ENCODE measurements at regions not wholly inside any gene's neighbourhood (a gene's known extent, or its start where the extent isn't known, plus 50 kb on each side); places are given as distances from the start of the nearest gene placed in this dataset.

DNA sequence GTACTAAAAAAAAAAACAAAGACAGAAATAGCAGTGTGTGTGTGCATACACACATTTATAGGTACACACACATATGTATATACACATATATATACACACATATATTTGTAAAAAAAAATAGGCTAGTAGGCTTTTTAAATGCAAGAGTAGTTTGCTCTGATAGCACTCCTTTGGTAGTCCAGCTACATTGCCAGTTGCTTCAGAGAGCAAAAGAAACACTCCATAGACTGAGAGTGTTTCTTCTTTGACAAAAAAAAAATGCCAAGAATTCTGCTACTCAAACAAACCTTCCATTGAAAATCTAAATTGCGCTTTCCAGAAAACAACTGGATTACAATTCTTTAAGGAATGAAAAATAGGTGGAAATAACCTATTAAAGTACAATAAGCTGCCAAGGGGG, 365.9 kb upstream of the GALNT5 start:
- TF ChIP-seq POLR2AphosphoS5 (IDR thresholded peaks at IDR 0.05; ENCODE audit: borderline replicate concordance, low read depth, low read length): no peak
- TF ChIP-seq FOXP2 (optimal IDR thresholded peaks at IDR 0.05; ENCODE audit: control extremely low read depth, extremely low read length, insufficient read depth): no peak

Measured in SK-N-MC (cell line).